Ovary (tissue), 3 donors: ENCODE measurements at regions not wholly inside any gene's neighbourhood (a gene's known extent, or its start where the extent isn't known, plus 50 kb on each side); places are given as distances from the start of the nearest gene placed in this dataset.

ENCODE experiments used
- CTCF ChIP-seq, 3 donors: fragments of 450-650 bp in 2 of 3; fragments of 200-600 bp in 1 of 3; IDR thresholded peaks; one replicate each; pipeline versions ENCODE4 v1.5.1 to v1.8.0; 2016 to 2022; ENCODE audit warnings: antibody characterized with exemption in 3 of 3, mild to moderate bottlenecking in 1 of 3
- POLR2A ChIP-seq: fragments of 450-650 bp; IDR thresholded peaks from one replicate; pipeline ENCODE4 v1.6.1; 2017; ENCODE audit warnings: antibody characterized with exemption, mild to moderate bottlenecking, moderate library complexity
- donor health status: DM: no; HTN: no; CAD: no.

- no peak for TF ChIP-seq CTCF (IDR thresholded peaks at IDR 0.05)
- no peak for TF ChIP-seq POLR2A
These were observed 167.5 kb upstream of the MEOX2 start for GRCh38 chr7:15853832-15854470.
